Inflammatory macrophage (primary cell): ENCODE measurements at regions not wholly inside any gene's neighbourhood (a gene's known extent, or its start where the extent isn't known, plus 50 kb on each side); places are given as distances from the start of the nearest gene placed in this dataset.

Experiments used
- DNase-seq, 2 donors: peaks; one replicate each; pipeline ENCODE4 v3.0.0-alpha.2; 2020 to 2022

DNA sequence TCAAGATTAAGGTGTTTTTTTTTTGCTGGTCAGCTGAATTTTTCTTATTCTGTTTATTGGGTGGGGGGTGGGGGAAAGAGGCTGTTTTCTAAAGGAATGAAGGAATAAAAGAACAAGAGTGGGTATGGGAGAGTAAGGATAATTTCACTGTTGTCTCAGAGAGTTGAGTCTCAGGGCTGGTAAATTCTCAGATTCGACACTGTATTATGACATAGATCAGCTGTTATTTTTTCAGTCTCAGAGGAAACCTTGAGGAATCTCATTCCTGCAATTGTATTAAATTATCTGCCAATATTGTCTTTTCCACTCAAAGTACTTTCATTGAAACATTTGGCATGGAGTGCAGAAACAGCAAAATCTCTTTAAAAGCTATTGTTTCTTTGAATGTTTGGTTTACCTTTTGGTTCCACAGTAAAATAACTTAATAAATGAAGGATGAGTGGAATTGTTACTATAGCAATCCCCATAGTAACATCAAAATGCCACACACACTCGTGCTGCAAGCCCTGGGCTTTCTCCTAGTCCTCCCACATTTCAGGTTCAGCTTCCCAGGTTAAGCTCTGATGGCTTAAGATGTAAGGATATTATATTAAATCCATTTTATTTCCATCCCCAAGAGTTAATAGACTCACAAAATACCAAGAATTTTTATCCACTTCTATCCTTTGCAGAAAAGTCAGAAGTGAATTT lies 478.7 kb upstream of the TCF4 start:
- no peak for DNase-seq

DNA sequence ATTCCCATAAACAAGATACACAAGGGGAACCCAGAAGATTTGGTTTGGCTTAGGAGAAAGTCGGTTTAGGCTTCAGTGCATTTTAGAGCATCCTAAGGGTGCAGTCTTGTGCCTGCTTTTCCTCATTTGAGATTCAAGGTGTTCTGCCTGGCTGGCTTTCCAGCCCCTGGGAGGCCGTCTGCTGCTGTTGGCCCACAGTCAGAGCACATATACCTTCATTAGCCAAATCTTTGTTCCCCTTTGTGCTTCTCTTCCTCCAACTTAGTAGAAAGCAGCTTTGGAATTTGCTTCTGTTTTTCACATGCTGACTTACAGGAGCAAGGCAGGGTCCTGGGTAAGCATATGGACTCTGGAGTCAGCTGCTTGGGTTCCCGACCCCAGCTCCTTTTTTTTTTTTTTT lies 477.1 kb upstream of the TCF4 start:
- no peak for DNase-seq

DNA sequence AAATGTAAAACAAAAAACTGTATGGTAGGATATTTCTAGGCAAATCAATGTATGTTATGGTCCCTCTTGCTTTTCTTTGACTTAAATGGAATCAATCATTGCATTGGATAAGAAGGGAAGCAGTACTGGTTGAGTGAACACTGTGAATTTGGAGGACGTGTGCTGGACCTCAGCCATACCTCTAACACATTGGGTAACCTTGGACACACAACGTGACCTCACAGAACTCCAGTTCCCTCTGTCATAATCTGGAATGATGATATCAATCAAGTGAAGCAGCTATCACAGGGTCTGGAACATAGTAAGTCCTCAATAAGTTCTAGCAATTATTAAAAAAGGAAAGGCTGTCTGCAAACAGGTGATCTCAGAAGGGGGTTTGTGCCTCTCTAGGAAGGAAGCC lies 474.9 kb upstream of the TCF4 start:
- no peak for DNase-seq

DNA sequence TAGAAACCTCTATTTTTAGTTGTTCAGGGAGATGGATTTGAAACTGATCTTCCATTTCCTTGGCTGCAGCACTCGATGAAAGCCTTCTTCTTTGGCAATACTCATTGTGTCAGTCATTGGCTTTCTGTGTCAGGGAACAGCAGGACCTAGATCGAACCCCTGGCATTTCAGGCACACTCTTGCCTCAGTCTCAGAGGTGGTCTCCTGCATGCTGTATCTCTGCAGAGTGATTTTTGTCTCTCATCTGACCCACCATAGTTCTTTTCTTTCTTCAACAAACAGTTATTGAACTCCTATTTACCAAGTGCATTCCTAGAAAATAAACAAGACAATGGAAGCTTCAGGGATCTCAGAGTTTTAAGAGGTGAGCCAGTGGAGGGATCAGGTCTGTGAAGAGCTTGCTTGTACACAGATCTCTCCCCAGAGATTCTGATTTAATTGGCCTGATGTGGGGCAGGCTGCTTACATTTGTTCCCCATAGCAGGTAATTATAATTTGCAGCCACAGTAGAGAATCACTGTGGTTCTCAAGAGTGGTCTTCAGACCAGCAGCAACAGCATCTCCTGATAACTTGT lies 473.1 kb upstream of the TCF4 start:
- no peak for DNase-seq

DNA sequence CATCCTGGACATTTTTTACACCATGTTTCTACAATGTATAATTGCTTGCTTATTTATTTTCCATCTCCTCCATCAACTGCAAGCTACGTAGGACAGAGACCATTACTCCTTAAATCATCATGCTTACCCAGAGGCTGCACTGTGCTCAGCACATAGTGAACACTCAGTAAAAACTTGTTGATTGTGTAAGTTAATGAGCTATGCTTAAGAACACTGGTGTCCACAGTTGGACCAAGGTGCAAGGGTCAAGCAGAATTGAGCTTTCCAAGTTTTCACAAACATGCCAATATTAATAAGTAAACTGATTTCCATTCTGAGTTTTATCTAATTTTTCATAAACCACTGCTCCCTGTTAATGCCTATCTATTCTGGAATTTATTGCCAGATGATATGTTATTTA lies 464.2 kb upstream of the TCF4 start:
- no peak for DNase-seq

DNA sequence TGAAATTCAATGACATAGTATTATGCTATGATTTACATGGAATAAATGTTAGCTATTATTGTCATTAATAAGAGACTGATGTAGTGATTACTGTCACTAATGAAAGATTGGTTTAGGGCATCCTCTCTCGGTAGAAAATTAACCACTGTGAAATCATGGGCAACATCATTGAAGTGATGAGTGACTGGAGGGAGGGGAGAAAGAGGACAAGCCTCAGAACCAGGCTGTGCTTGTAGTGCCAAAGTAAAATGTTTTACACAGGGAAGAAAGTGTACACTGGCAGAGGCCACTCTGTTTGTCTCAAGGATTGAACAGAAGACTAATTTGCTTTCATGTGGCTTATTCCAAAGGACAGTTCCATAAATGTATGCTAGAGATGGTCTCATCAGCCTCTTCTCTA lies 456.2 kb upstream of the TCF4 start:
- DNase-seq: no peak

DNA sequence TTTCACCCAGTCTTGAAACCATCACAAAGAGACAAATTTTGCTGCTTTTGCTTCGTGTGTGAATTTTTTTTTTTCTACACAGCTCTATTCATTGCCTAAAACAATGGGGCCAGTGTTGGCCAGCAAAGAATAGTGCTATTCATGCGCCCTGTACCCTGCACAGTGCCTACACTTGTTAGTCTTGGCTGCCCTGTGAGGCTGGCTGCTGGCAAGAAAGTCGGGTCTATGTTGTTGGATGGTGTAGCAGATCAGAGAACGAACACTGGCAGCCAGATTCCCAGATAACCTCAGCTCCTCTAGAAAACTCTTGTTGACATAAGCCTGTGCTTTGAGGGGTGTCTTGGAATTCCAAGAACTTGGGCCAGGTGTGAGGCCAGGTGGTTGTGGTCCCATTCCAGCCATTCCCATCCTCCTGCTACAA lies 455.7 kb upstream of the TCF4 start:
- no peak for DNase-seq

DNA sequence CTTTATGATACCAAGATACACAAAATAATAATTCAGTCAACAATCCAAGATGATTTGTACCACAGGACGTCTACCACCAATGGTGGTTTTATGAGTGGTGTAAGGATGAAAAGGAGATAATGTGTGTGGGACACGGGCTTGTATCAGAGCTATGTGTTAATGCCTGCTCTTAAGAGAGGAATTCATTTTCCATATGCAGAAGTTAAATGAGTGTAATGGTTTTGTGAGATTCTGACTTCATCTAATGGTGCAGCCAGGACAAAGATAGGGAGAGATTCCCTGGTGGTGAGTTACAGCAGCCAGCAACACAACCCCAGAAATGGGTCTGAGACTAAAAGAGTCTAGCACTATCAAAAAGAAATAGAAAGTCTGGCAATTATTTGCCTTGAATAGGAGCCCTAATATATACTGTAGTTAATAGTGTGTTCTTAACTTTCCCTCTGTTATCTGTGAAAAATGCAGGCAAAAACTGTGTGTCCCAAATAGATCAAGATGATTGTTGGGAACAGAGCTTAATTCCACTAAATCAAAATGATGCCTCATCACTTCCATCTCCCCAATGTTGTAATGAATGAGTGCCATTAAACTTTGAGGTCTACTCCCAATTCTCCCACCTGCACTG lies 455.0 kb upstream of the TCF4 start:
- DNase-seq: no peak

DNA sequence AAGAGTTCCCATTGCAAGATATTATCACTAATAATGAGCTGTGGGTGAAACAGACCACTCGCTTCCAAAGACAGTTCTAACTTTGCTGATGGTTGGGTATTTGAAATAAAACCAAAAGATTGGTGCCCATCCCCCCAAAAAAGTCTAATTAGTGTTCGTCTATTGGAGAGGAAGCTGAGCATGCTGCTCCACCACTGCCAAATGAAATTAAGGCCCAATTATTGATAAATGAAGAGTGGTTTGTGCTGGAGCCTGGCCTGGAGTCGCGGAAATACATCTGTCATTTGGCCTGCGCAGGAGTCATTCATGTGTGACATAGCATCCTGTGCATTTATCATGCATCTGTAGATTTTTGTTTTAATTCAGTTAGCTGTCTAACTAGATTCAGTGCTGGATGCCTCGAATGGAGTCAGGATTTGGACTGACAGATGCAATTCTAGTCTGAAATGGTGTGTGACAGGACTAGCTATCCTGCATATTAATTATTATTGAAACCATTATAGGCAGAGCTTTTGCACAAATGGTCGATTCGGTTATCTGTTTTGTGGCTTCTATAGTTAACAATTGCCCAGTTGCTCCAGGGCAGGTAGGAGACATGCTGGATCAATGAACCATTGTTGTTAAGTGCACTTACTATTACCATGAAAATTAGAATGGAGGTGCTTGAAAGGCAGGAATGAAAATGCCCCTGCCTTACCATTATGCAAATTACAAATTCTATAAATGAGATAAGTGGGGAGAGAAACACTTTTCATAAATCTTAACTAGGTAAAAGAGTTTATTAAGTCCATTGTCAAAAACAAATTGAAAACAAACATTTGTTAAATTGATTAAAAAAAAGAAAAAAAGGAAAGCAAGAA lies 450.4 kb upstream of the TCF4 start:
- DNase-seq: no peak

DNA sequence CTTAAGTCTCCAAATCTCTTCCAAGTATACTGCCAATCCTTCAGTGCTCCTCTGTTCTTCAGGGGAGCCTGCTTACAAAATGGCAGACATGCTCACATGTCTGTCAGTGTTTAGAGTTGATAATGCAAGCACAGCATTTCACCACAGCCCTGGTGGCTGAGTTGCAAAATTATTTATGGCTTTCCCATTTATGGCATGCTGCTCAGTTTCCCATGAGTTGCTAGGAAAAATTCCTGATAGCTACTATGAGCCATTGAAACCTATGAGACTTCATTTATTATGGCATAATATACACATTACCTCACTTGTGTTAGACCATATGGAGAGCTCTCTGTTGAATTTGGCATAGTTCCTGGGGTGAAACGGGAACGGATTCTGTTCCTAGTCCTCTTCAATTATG lies 448.7 kb upstream of the TCF4 start:
- DNase-seq: no peak

DNA sequence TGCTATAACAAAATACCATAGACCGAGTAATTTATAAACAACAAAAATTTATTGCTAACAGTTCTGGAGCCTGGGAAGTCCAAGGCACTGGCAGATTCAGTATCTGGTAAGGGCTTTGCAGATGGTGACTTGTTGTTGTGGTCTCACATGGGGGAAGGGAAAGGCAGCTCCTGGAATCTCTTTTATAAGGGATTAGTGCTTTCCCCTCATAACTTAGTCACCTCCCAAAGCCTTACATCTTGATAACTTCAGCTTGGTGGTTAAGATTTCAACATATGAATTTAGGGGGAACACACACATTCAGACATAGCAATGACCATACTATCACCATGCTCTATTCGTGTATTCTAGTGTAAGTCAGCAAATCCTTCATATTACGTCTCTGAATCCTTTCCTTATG lies 447.6 kb upstream of the TCF4 start:
- DNase-seq: no peak

DNA sequence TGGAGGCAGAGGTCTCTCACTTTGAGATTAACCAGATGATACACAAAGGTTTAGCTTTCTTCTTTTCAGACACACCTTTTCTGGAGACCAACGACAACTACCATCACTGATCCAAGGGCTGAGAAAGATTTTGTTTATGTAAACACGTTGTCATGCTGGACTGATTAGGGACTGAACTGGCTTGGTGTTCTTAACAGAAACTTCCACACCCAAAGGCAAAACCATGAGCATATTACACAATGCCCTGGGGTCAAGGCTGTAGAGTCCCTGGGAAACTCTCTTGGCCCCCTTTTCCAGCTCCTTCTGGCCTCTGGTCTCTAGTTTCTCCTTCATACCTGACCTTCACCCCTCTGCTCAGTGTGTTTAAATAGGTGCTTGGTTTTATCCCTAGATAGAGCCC lies 447.0 kb upstream of the TCF4 start:
- DNase-seq: no peak

DNA sequence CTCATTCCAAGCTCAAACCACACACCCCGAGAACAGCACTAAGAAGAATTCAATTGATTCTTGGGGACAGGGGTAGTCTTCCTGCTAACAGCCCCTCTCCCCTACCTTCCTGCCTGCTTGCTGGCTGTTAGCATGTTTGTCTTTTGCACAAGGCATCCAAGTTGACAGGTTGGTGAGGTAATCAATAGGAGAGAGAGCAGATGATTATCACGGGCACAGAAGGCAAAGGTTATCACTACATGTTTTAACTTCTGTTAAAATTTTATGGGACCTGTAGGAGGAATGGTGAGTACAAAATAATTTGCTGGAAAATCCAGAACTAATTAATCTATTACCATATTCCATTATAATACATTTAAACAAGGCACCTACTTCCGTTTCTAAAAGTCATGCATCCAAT lies 442.1 kb upstream of the TCF4 start:
- DNase-seq: no peak

DNA sequence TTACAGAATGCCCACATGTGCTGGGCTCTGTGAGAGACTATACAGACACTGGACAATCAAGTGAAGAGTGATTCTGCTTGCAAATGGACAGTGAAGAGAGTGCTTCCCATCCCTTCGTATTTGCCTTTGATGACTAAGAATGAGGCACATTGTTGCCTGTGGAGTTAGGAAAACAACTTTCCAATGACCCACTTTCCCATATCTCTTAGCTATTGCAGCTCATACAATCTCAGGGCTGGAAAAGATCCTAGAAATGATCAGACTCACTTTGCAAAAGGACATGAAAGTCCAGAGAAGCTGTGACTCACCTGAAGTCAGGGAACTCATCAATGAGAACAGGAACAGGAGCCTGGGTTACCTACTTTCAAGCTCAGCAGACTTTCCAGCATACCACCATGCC lies 440.5 kb upstream of the TCF4 start:
- no peak for DNase-seq

DNA sequence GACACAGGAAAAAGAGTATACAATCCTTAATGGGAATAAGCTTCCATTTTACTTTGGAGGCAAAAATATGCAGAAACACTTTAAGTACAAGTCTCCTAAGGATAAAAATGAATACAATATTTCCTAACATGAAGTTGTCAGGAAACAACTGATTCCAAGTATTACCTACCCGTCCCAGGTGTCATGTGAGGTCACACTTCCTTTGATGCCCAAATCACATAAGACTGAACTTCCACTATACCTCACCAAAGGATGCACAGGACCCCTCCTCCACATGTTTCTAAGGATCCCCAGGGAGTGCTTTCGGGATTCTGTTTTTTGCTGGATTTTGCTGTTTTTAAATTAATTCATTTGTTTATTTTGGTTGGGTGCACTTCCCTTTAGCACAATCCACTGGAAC lies 438.5 kb upstream of the TCF4 start:
- no peak for DNase-seq

DNA sequence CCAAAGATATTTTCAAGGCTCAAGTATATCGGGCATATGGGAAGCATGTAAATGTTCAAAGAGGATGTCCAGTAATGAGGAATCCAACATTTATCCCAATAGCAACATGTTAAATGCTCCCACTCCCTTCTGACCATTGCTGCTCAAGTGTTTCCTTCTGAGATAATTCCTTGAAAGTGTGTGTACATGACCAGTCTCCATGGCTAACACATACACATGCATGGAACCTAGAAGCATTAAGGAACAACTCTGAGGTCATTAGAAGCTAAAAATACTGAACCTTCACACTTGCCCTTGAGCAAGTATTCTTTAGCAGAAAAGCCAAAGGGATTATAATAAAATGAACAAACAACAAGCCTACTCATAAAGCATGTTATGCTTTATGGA lies 433.8 kb upstream of the TCF4 start:
- no peak for DNase-seq

DNA sequence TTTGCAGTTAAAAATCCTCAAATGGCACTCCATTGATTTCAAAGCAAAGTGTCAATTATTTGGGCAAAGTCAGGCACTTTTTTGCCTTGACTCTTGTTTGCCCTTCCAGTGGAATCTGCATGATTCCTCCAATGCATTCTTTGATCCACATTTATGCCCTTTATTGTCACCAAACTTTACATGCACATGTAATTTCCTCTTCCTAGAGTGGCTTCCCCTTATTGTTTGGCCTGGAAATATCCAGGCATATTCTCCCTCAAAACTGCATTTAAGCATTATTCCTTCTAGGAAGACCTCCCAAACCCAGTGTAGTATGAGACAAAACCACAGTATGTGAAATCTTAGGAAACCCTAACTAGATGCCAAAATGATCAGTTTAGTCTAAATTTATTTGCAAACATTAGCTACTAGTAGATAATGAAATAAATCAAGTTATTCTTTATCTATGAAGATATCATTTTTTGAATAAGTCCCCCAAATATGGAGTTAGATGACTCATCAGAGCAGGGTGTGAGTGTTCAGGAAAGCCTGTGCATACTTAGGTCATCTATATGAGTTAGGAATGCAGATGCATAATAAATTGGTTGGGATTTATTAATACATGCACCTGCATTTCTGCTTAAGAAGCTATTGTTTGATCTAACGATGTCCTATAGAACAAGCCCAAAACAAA lies 433.3 kb upstream of the TCF4 start:
- no peak for DNase-seq

DNA sequence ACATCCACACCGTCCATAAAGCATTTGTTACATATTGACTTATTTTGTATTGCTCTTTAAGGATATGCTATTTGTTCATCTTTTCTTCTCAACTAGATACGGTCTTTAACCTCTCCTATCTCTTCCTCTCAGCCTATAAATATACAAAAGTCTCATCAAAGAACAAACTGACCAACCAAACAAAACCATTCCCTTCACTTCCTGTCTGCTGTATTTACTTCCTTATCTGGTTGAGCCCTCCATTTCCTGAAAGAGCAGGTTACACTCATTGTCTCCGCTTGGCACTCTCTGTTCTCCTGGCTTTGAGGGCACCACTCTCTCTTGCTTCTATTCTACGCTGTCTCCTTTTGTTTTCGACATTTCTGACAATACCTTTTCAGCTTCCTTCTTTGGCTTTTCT lies 431.9 kb upstream of the TCF4 start:
- DNase-seq: no peak

DNA sequence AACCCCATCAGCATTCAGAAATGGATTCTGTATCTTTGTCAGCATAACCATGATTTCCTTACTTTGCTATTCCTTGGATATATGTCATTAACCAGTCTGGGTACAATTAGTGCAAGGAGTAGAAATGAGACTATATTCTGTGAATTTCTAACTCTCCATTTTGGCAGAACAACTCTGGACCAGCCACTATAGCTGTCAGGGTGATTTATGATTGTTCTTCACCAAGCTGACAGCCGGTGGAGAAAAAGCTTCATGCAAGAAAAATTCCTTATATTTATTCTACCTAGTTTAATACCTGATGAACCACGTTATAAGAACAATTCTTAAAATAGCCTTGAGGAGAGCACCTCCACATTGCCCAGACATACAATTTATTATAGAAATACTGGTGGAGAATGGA lies 431.2 kb upstream of the TCF4 start:
- DNase-seq: no peak

DNA sequence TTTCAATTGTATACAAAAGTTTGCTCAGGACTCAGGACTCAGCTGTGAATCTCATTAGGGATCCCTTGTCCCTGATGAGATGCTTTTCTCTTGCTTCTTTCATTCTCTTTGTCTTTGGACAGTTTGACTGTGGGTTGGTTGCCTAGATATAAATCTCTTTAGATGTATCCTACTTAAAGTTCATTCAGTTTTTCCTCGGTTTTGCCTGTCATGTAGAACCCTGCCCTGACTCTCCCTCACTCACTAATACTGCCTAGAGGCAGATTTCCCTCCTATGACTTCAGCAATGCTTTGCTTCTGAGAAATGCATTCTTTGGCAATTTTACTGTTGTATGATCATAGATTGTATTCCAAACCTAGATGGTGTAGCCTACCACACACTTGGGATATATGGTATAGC lies 421.4 kb upstream of the TCF4 start:
- no peak for DNase-seq

DNA sequence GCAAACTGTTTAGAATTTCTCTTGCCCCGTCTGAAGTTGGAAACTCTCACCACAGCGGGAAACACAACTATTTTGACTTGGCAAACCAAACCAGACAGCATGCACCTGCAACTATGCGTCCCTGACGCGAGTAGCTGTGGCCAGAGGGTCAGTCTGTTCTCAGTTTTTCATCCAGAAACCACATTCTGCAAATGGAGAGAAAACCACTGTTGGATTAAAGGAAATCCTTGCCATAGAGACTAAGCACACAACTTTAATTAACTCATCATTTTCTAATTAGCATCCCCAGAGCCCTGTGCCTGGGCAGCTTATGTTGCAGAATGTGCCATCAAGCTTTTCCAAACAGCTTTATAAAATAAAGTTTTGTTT lies 415.7 kb upstream of the TCF4 start:
- no peak for DNase-seq

DNA sequence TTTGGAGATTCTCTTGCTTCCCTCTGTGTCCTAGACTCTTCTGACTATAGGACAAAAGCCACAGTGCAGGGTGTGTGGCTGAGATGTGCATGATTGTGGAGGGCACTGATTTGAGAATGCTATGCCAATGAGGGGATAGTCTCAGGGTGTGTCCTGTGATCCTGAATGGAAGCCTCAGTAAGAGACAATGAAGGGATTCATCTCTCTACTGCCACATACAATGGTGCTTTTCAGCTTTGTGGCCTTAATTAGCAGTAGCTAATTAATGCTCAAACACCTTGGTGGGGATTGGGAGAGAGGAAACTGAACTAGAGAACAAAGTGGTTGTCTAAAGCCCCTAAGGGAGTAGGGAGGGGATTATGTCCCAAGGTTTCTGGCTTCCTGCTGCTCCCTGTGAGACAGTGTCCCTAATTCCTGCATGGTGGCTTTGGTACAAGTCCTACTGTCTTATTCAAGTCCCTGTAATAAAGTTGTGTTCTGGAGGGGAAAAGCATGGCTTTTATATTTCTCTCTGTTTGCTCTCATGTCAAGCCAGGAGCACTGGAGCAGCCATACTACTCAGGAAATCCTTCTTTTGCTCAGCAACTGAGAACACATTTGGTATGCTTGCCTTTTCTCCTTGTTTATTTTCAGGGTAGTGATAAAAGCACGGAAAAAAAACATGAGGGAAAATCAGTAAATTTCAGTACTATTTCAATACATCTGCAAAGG lies 415.2 kb upstream of the TCF4 start:
- DNase-seq: no peak

DNA sequence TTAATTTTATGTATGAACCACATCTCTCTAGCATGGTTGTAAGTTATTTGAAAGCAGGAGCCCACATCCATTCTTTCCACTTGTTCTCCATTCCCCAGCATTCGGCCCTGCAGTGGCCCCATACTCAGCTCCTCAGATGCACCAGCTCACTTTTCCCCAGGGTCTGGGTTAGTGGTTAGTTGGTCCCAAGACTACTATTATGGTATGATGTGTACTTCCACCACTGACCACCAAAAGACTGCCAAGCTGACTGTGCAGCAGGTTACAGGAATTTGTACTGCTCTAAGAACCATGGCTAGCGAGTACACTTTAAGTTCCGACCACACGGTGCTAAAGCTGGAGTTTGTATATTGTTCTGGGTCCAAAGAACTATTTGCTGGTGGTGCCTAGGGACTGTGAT lies 413.6 kb upstream of the TCF4 start:
- DNase-seq: no peak
